Lower lobe of right lung (tissue), 2 donors: ENCODE measurements at regions not wholly inside any gene's neighbourhood (a gene's known extent, or its start where the extent isn't known, plus 50 kb on each side); places are given as distances from the start of the nearest gene placed in this dataset.

ENCODE experiments used
- ATAC-seq, 2 donors: fragments of 200-7000 bp; cut with Tn5 transposase; one replicate each; pipeline ENCODE4 v1.9.1; 2020 to 2022; ENCODE audit warnings: mild to moderate bottlenecking in 2 of 2, moderate library complexity in 2 of 2
- DNase-seq: peaks from one replicate; pipeline ENCODE4 v3.0.0-alpha.2; 2020
- H3K27ac ChIP-seq: fragments of 200-600 bp; one replicate; pipeline ENCODE4 v1.8.0; 2022
- H3K27me3 ChIP-seq: fragments of 200-600 bp; one replicate; pipeline ENCODE4 v1.8.0; 2022; ENCODE audit warnings: low read depth
- H3K36me3 ChIP-seq: fragments of 200-600 bp; one replicate; pipeline ENCODE4 v1.8.0; 2022; ENCODE audit warnings: mild to moderate bottlenecking
- H3K4me1 ChIP-seq: fragments of 200-600 bp; one replicate; pipeline ENCODE4 v1.8.0; 2022
- H3K4me3 ChIP-seq: fragments of 200-600 bp; one replicate; pipeline ENCODE4 v1.8.0; 2022; ENCODE audit warnings: mild to moderate bottlenecking
- H3K9me3 ChIP-seq: fragments of 200-600 bp; one replicate; pipeline ENCODE4 v1.8.0; 2022
- intact Hi-C: fragments of 100-400 bp; cut with DNase I; formaldehyde crosslinking; loops from one replicate; pipeline ENCODE4 v1.11.0; 2022
- TF ChIP-seq, protein P1 (sequence below): fragments of 200-600 bp; IDR thresholded peaks from one replicate; pipeline ENCODE4 v1.8.0; 2022; ENCODE audit warnings: antibody characterized with exemption, mild to moderate bottlenecking
- donor health status: DM: no; HTN: yes; CAD: no; lungs with severe emphysema.

DNA sequence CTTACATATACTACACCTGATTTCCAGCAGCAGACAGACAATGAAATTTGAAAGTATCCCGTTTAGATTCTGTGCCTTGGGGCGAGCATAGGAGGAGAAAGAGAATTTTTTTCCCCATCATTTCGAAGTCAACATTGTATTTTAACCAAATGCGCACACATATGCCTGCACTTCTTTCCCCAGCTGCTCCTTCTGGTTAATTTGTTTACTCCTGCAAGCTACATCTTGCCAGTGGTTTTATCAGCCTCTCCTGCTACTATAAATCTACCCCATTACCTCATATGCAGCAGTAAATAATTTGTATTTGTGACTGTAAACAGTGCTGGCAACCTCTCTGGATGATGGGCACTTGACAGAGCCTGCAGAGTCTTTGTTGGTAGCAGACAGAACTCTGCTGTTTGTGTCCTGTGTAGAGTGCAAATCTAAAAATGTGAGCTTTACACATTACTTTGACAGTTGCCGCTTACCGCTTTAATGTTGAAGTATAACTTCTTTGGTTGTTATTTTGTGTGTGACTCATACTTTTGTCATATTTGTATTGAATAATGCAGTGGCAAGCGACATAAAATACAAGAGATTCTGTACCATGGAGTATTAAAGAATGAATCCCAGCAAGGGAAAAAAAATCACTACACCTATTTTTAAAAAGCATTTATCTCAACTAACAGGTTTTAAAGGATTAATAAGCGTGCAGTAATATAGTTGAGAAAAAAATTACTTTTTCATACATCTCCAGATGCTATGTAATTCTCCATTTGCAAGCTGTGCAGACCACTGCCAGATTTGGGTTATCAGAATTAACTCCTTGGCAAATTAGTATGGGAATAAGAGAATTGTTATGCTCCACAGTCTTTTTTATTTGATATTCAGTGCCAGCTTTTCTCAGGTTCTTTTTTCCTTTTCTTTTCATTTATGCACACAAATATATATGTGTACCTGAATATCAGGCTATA lies 536.8 kb downstream of the XIRP2 start:
- no peak overlapping the region for H3K4me3 ChIP-seq
- no peak overlapping the region for H3K27ac ChIP-seq
- no peaks in the 10 kb centered on the region for H3K27me3 ChIP-seq
- no peaks in the 10 kb centered on the region for H3K9me3 ChIP-seq
- TF ChIP-seq, protein P1, sequence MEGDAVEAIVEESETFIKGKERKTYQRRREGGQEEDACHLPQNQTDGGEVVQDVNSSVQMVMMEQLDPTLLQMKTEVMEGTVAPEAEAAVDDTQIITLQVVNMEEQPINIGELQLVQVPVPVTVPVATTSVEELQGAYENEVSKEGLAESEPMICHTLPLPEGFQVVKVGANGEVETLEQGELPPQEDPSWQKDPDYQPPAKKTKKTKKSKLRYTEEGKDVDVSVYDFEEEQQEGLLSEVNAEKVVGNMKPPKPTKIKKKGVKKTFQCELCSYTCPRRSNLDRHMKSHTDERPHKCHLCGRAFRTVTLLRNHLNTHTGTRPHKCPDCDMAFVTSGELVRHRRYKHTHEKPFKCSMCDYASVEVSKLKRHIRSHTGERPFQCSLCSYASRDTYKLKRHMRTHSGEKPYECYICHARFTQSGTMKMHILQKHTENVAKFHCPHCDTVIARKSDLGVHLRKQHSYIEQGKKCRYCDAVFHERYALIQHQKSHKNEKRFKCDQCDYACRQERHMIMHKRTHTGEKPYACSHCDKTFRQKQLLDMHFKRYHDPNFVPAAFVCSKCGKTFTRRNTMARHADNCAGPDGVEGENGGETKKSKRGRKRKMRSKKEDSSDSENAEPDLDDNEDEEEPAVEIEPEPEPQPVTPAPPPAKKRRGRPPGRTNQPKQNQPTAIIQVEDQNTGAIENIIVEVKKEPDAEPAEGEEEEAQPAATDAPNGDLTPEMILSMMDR: no peak
- no peak for ATAC-seq
- DNase-seq: no peak
- H3K4me1 ChIP-seq: no peaks in the 10 kb centered on the region
- intact Hi-C loops: no loop called here
- H3K36me3 ChIP-seq: no peaks in the 10 kb centered on the region

DNA sequence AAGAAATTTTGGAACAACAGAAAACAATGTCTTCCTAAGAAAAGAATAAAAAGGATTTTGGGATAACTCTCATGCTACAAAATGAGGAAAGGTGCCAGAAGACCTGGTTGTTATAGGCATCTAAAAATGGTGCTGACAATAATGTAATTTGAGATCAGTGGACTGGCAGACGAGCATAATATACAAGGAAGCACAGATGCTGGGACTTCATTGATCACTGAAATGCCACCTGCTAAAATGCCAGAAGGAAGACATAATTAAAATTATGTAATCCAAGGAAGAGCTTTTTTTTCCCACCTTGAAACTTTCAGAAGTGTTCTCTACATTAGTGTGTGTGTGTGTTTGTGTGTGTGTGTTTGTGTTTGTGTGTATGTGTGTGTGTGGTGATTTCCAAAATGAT lies 535.9 kb downstream of the XIRP2 start:
- TF ChIP-seq, protein P1: no peak
- Histone ChIP-seq H3K9me3 (no peaks in the 10 kb centered on the region), H3K4me1 (no peaks in the 10 kb centered on the region), H3K27me3 (no peaks in the 10 kb centered on the region), H3K27ac (no peak overlapping the region), H3K36me3 (no peaks in the 10 kb centered on the region), H3K4me3 (no peak overlapping the region)
- ATAC-seq (no peak), DNase-seq (no peak)
- intact Hi-C loops: no loop called here

DNA sequence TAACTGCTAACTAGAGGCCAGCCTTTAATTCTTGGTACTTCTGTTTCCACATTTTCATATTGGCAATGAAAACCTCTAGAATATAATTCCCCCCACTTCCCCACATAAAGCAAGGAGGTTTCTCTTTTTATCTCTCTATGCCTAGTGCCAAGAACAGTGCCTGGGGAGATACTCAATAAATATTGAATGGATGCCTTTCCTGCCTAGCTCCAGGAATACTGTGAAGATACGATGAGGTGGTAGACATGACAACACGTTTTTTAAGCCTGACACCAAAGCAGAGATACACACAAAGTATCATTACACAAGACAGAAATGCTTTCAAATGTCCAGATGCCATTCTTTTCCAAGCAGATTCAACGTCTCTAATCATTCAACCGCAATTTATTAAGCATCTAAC lies 535.5 kb downstream of the XIRP2 start:
- intact Hi-C loops: no loop called here
- DNase-seq: no peak
- Histone ChIP-seq H3K27ac (no peak overlapping the region), H3K4me1 (no peaks in the 10 kb centered on the region), H3K27me3 (no peaks in the 10 kb centered on the region), H3K4me3 (no peak overlapping the region), H3K9me3 (no peaks in the 10 kb centered on the region), H3K36me3 (no peaks in the 10 kb centered on the region)
- ATAC-seq: no peak
- TF ChIP-seq, protein P1: no peak

DNA sequence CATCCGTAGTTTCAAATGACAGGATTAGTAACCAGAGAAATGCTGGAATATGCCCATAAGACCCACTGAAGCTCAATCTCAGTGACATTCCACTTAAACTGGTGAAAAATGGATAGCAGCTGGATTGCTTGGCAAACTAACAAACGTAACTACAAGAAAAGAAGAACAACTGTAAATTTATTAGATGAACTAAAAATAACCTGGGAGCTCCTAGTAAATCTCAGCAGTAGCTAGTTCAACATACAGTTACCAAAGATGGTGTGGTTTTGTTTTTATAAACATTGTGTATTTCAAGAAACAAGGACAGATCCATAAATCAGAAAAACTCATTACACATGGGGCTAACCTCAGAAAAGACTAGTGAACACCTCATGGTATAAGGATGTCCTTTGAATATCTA lies 531.9 kb downstream of the XIRP2 start:
- Histone ChIP-seq H3K27me3 (no peaks in the 10 kb centered on the region), H3K27ac (no peak overlapping the region), H3K9me3 (no peaks in the 10 kb centered on the region), H3K4me1 (no peaks in the 10 kb centered on the region), H3K4me3 (no peak overlapping the region), H3K36me3 (no peaks in the 10 kb centered on the region)
- DNase-seq (no peak), ATAC-seq (no peak)
- intact Hi-C loops: no loop called here
- TF ChIP-seq, protein P1: no peak

DNA sequence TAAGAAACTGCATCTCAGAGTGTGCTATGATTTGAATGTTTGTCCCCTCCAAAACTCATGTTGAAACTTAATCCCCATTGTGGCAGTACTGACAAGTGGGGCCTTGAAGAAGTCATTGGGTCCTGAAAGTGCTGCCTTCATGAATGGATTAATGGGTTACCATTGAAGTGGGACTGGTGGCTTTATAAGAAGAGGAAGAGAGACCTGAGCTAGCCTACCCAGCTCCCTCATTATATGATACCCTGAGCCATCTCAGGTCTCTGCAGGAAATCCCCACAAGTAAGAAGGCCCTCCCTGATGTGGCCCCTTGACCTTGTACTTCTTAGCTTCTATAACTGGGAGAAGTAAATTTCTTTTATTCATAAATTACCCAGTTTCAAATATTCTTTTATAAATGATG lies 526.8 kb downstream of the XIRP2 start:
- H3K27me3 ChIP-seq: no peaks in the 10 kb centered on the region
- DNase-seq (no peak), ATAC-seq (no peak)
- H3K27ac ChIP-seq: no peak overlapping the region
- H3K9me3 ChIP-seq: peaks cover 4% of the 10 kb centered on the region
- no peaks in the 10 kb centered on the region for H3K4me1 ChIP-seq
- H3K4me3 ChIP-seq: no peak overlapping the region
- intact Hi-C loops: no loop called here
- no peaks in the 10 kb centered on the region for H3K36me3 ChIP-seq
- TF ChIP-seq, protein P1: no peak
